Heart right ventricle (tissue), 16 donors: ENCODE measurements at regions not wholly inside any gene's neighbourhood (a gene's known extent, or its start where the extent isn't known, plus 50 kb on each side); places are given as distances from the start of the nearest gene placed in this dataset.

ENCODE experiments used
- ATAC-seq, 8 donors: fragments of 200-7000 bp; cut with Tn5 transposase; one replicate each; pipeline ENCODE4 v1.9.1; 2020; ENCODE audit warnings: mild to moderate bottlenecking in 8 of 8, moderate library complexity in 8 of 8, moderate number of reproducible peaks in 1 of 8
- DNase-seq, 2 donors: peaks; one replicate each; pipeline ENCODE4 v3.0.0-alpha.2; 2020
- H3K27ac ChIP-seq, 10 donors: fragments of 200-600 bp; sonication (generic) in 2 of 10; one replicate each; pipeline versions ENCODE4 v1.5.0 to v1.8.0; 2020 to 2022; ENCODE audit warnings: mild to moderate bottlenecking in 3 of 10
- H3K27me3 ChIP-seq, 7 donors: fragments of 200-600 bp; one replicate each; pipeline ENCODE4 v1.8.0; 2021 to 2022; ENCODE audit warnings: mild to moderate bottlenecking in 2 of 7
- H3K36me3 ChIP-seq, 9 donors: fragments of 200-600 bp; sonication (generic) in 1 of 9; one replicate each; pipeline versions ENCODE4 v1.5.0 to v1.8.0; 2020 to 2022; ENCODE audit warnings: mild to moderate bottlenecking in 2 of 9
- H3K4me1 ChIP-seq, 9 donors: fragments of 200-600 bp; sonication (generic) in 1 of 9; one replicate each; pipeline versions ENCODE4 v1.5.0 to v1.8.0; 2020 to 2022; ENCODE audit warnings: mild to moderate bottlenecking in 4 of 9
- H3K4me3 ChIP-seq, 10 donors: fragments of 200-600 bp; sonication (generic) in 2 of 10; one replicate each; pipeline versions ENCODE4 v1.5.0 to v1.8.0; 2020 to 2022; ENCODE audit warnings: mild to moderate bottlenecking in 7 of 10, moderate library complexity in 2 of 10
- H3K9me3 ChIP-seq, 11 donors: fragments of 200-600 bp in 10 of 11; sonication (generic) in 2 of 11; one replicate each; pipeline versions ENCODE4 v1.5.0 to v1.8.0; 2013 to 2022; ENCODE audit warnings: mild to moderate bottlenecking in 2 of 11, control low read depth in 1 of 11, moderate library complexity in 1 of 11
- CTCF ChIP-seq, 9 donors: fragments of 200-600 bp; sonication (generic) in 2 of 9; IDR thresholded peaks; one replicate each; pipeline versions ENCODE4 v1.5.0 to v1.8.0; 2021 to 2022; ENCODE audit warnings: antibody characterized with exemption in 9 of 9, mild to moderate bottlenecking in 5 of 9, moderate library complexity in 1 of 9
- WGBS, 2 donors: extraction: QIAGEN DNeasy Blood & Tissue Kit; methylation state at CpG; one replicate each; pipeline ENCODE4 v1.1.7; 2013; ENCODE audit warnings: inconsistent platforms in 1 of 2; 5-methylcytosine and 5-hydroxymethylcytosine counted together
- intact Hi-C, 10 donors: fragments of 100-400 bp; cut with DNase I; formaldehyde crosslinking; loops; one replicate each; pipeline versions ENCODE4 v1.11.1 to v1.14.2; 2022
- donor health status: Arrhythmogenic right ventricular cardiomyopathy.
- donor health status: ischemic (EF 13 %, LVEDD 7.1; RV severe dilation, severe dysfunction).
- donor health status: healthy with polysubstance abuse.
- donor health status: DM: no; HTN: yes; CAD: no.
- donor health status: DM: no; HTN: no; CAD: no.
- donor health status: ischemic (EF 25% LVEDD 6.9; RV normal size, moderate dysfunction).
- donor health status: ischemic (EF 25% LVEDD 5.7; RV mildly dilated, moderate dysfunction).
- donor health status: healthy.
- donor health status: DM: yes; HTN: yes; CAD: no.
- donor health status: Ischemic cardiomyopathy.
- donor health status: ischemic (EF 35%, LVEDD 5.7; RV mildly dilated, moderate dysfunction).
- donor health status: nonischemic (EF 11% LVEDD 7.7; RV severe dilation, severe dysfunction).
- donor health status: DM: yes; HTN: yes; CAD: no.
- donor health status: PGD.
- donor health status: ischemic (EF 29% LVEDD 5.4; RV normal size, mild dysfunction).
- donor health status: nonischemic (EF 23%, LVEDD 6.1; RV moderate dilation, normal function).

GRCh38 chr10:121121462-121121861, 270.3 kb downstream of the WDR11 start:
- peaks cover 0 to 9% (median 5%) of the 10 kb centered on the region in 11 donors for H3K9me3 ChIP-seq
- no peak overlapping the region for H3K27ac ChIP-seq
- ATAC-seq (no peak), DNase-seq (no peak)
- intact Hi-C loops = no loop called here
- no peaks in the 10 kb centered on the region for H3K4me1 ChIP-seq
- no peaks in the 10 kb centered on the region for H3K36me3 ChIP-seq
- whole genome bisulfite sequencing, 2 donors = 71 to 72% methylated on average over 7 of the region's 7 CpGs
- H3K4me3 ChIP-seq = no peak overlapping the region
- no peak for TF ChIP-seq CTCF (IDR thresholded peaks at IDR 0.05)
- H3K27me3 ChIP-seq = peaks cover 0 to 6% (median 0%) of the 10 kb centered on the region in 7 donors

GRCh38 chr10:121127151-121127906, 276.2 kb downstream of the WDR11 start:
- Histone ChIP-seq H3K9me3 (peaks cover 0 to 5% (median 0%) of the 10 kb centered on the region in 11 donors), H3K4me1 (no peaks in the 10 kb centered on the region), H3K36me3 (no peaks in the 10 kb centered on the region), H3K27ac (no peak overlapping the region), H3K27me3 (peaks cover 0 to 13% (median 0%) of the 10 kb centered on the region in 7 donors), H3K4me3 (no peak overlapping the region)
- intact Hi-C loops = no loop called here
- DNase-seq (no peak), ATAC-seq (no peak)
- WGBS, 2 donors = 69 to 73% methylated on average over 15 of the region's 15 CpGs
- TF ChIP-seq CTCF (IDR thresholded peaks at IDR 0.05) = no peak

GRCh38 chr10:121128164-121128563, 277.0 kb downstream of the WDR11 start:
- no peak for ATAC-seq

GRCh38 chr10:121129266-121129665, 278.1 kb downstream of the WDR11 start:
- Histone ChIP-seq H3K4me1 (no peaks in the 10 kb centered on the region), H3K36me3 (no peaks in the 10 kb centered on the region), H3K9me3 (no peaks in the 10 kb centered on the region), H3K27me3 (peaks cover 0 to 13% (median 0%) of the 10 kb centered on the region in 7 donors), H3K4me3 (no peak overlapping the region), H3K27ac (no peak overlapping the region)
- no peak for TF ChIP-seq CTCF (IDR thresholded peaks at IDR 0.05)
- 78 to 85% methylated on average over 5 of the region's 5 CpGs for WGBS, 2 donors
- no peak for DNase-seq
- intact Hi-C loops = no loop called here
- no peak for ATAC-seq

More at GRCh38 chr10:121128164-121128563, 277.0 kb downstream of the WDR11 start:
- intact Hi-C loops = no loop called here
- Histone ChIP-seq H3K27me3 (peaks cover 0 to 13% (median 0%) of the 10 kb centered on the region in 7 donors), H3K4me1 (no peaks in the 10 kb centered on the region), H3K27ac (no peak overlapping the region), H3K9me3 (peaks cover 0 to 5% (median 0%) of the 10 kb centered on the region in 11 donors), H3K4me3 (no peak overlapping the region), H3K36me3 (no peaks in the 10 kb centered on the region)
- DNase-seq = no peak
- no peak for TF ChIP-seq CTCF (IDR thresholded peaks at IDR 0.05)
- WGBS, 2 donors = 74 to 76% methylated on average over 10 of the region's 10 CpGs
